Stimulated activated CD8-positive, alpha-beta memory T cell treated with anti-CD3 and anti-CD28 coated beads, Interleukin-7, amount 100 ng/mL, for 4 hours (primary cell): ENCODE measurements at regions not wholly inside any gene's neighbourhood (a gene's known extent, or its start where the extent isn't known, plus 50 kb on each side); places are given as distances from the start of the nearest gene placed in this dataset.
"Not testable (repeated sequence)": the region's sequence is repeated elsewhere in the genome, so short reads cannot be mapped to it uniquely, and the experiment has no call there.

Experiments used
- DNase-seq, 2 donors: peaks; one replicate each; pipeline ENCODE4 v3.0.0-alpha.2; 2020; ENCODE audit warnings: low read depth in 2 of 2

DNA sequence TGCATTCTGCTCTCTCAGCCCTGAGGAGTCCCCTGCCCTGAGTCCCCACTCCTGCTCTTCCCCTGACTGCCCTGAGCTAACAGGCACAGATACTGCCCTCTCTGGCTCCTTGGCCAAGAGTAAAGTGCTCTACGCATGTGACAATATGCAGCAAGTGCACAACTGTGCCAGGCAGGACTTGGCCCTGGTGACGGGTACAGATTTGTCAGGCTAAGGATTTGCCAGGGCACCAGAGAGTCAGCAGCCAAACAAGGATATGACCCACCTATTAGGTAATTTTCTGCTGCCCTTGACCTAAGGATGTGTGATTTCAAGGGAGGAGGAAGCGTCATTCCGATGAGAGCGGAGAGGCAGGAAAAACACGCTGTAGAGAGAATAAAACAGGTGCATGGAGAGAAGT lies 339.0 kb downstream of the PTPRU start:
- no peak for DNase-seq

- no peak for DNase-seq
Observed at GRCh38 chr1:29574871-29575270, 338.5 kb downstream of the PTPRU start.

- no peak for DNase-seq
Observed at GRCh38 chr1:29569971-29570634, 333.8 kb downstream of the PTPRU start.

GRCh38 chr1:29567257-29567656 lies 330.9 kb downstream of the PTPRU start:
- DNase-seq = no peak

DNA sequence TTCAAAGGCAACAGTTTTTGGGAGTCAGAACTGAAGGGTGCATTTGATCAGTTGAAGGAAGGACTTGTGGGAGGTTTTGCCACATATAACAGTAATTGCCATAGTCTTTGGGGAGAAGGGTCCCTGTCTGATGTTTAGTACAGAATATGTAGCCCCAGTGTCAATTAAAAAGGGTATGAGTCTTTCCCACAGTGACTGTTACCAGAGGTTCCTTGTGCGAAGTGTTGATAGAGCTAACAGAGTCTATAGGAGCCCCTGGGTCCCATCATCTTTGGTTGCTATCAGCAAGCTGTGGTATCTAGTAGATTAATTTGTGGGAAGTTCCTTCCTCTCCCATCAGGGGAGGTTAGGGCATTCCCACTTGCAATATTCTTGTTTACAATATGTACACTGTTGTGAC lies 329.2 kb downstream of the PTPRU start:
- no peak for DNase-seq

DNA sequence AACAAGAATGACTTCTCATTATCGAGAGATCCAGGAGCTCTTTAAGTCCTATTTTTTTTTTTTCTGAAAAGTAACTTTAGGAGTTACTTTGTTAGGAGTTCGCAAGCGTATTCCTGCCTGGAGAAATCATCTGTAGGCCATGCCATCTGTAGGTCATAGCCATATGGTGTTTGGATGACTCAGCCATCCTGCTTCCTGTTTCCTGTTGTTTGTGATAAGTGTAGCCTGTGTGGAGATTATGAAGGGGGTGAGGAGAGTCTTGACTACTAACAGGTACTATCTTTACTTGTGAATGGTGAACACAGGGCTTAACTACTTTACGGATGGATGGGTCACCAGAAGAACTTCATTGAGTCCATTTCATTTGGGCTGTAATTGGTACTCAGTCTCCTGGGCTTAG lies 327.2 kb downstream of the PTPRU start:
- no peak for DNase-seq

DNA sequence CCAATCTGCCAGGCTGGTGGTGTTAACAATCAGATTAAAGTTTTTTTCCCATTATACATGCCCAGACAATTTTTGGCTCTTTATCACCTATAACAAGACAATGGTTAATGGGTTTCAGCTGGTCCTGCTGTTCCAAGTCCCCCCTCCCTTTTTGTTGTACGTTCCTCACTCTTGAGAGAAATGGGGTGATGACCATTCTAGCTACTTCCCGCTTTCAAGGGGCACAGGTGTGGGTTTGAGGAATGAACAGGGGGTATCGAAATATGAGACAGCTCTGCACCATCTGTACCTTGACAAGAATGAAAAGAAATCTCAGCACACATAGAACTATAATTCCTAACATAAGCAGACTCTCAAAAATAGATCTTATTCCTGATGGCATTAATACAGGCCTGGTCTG lies 326.8 kb downstream of the PTPRU start:
- no peak for DNase-seq

DNA sequence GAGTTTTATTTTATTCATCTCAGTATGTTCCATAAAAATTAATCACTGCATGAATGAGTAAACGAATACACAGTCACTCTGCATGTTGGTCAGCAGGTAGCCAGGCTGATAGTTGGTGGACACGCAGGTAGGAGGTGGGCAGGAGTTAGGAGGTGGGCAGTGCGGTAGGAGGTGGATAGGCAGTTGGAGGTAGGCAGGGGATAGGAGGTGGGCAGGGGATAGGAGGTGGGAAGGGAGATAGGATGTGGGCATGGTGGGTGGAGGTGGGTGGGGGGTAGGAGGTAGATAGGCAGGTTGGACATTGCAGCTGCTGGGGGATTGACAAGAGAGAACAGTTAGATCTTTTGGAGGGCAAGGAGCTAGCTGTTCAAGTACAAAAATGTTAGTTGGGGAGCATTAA lies 322.7 kb downstream of the PTPRU start:
- DNase-seq = no peak

DNA sequence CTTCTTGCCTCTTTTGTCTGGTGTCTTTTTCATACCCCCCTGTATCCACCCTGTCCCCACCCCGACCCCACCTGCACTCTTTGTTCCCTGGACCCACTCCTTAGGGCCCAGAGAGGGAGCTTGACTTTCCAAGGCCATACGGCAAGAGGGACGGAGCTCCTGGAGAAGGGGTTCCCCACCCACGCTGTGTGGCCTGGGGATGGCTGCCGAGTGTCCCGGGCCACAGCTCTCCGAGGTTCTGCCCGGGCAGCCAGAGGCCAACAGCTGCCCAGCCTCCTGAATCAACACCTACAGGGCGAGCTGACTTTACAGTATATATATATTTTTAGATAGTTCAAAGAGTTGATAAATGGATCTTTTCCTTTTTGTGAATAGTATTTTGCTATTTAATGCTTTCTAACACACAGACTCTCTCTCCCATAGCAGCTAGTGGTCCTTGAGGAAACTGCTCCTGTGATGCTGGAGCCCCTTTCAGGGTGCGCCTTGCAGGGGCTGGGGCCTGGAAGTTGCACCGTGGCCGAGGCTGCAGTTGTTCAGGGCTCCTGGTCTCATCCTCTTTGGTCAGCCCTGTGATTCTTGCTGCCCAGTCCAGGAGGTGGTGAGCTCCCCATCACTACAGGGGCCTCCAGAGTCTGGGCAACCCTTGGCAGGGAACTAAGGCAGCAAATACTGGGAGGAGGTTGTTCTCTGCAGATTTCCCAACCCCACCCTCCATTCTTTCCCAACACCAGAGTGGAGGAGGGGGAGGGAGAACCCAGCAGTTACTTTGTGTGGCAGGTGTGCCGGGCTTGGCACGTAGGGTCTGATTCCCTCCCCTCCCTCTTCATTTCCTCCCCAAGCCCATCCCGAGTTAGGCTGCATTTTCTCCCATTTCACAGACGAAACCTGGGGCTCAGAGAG lies 321.6 kb downstream of the PTPRU start:
- DNase-seq = no peak

DNA sequence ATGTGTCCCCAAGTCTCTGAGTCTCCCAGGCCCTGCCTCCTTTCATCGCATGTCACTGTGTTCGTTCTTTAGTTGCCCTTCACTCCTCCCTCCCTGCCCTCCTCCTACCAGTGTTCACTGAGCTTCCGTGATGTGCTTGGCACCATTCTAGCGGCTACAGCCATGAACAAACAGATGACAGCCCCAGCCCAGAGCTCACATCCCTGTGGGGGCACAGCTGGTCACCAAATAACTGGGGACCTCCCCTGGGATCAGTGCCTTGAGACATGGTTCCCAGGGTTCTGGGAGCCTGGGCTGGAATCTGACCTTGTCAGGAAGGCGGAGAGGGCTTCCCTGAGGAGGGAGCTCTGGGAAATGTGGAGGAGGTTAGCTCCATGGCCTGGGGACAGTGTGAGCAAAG lies 320.7 kb downstream of the PTPRU start:
- no peak for DNase-seq

GRCh38 chr1:29556657-29557056 lies 320.3 kb downstream of the PTPRU start:
- no peak for DNase-seq

DNA sequence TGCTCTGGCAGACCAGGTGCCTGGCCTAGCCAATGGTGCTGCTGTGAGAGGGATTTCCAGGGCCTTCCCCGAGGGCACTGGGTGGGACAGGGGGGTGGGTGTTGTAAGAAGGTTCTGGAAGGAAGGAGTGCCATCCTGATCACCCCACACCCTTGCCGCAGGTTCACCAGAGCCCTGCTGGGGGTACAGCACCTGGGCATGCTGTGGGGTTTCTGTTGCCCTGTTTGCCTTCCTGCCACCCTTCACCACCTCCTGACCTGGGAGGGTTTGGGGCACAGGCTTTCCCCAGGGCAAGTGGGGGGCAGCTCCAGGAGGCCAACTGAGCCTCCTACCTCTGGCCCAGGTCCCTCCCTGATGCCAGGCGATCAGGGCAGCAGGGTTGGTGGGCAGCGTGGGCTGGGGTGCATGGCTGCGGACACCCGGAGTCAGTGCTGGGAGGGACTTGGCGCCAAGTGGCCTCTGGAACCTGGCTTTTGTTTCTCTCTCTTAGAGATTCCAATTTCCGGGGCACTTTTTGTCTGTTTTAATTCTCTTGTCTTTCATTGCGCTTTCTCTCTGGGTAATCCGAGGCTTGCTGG lies 318.8 kb downstream of the PTPRU start:
- DNase-seq = no peak

DNA sequence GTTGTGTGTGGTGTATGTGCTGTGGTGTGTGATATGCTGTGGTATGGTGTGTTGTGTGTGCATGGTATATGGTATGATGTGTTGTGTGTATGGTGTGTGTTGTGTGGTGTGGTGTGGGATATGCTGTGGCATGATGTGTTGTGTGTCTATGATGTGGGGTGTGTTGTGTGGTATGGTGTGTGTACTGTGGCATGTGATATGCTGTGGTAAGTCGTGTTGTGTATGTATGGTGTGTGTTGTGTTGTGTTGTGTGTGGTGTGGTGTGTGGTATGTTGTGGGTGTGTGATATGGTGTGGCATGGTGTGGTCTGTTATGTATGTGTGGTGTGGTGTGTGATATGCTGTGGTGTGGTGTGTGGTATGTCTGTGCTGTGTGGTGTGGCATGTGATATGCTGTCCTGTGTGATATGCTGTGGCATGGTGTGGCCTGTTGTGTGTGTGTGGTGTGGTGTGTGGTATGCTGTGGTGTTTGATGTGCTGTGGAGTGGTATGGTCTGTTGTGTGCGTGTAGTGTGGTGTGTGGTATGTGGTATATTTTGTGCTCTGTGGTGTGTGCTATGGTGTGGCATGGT lies 318.0 kb downstream of the PTPRU start:
- DNase-seq = no peak

DNA sequence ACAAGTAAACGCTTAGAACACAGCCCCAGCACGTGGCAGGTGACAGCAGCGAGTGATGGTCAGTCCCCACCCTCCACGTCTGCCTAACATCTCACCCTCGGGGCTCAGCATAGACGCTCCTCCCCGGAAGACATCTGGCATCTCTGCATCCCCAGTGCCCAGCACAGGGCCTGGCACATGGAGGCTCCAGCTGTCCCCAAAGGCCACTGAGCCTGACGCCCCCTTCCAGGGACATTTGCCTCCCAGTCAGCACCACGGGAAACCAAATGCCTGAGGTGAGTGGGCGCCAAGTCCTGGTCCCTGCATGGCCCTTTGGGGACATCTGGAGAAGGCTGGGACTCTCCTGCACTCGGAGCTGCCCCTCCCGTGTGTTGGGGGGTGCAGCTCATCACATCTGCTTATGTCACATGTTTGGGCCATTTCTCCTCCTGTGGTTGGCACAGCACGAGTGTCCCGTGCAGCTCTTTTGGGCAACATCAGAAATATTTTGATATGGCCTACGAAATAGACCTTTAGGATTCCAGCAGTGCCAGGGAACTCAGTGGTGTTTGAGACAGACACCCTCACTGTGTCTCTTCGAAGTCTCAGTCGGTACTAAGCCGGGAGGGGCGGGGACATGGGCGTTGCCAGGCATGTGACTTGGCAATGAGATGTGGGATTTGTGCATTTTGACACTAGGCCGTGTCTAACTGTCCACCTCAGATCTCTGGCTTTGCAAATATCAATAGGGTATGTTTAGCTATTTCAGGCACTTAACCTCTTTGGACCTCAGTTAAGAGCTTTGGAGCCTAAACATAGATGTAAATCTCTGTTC lies 315.0 kb downstream of the PTPRU start:
- DNase-seq = no peak

DNA sequence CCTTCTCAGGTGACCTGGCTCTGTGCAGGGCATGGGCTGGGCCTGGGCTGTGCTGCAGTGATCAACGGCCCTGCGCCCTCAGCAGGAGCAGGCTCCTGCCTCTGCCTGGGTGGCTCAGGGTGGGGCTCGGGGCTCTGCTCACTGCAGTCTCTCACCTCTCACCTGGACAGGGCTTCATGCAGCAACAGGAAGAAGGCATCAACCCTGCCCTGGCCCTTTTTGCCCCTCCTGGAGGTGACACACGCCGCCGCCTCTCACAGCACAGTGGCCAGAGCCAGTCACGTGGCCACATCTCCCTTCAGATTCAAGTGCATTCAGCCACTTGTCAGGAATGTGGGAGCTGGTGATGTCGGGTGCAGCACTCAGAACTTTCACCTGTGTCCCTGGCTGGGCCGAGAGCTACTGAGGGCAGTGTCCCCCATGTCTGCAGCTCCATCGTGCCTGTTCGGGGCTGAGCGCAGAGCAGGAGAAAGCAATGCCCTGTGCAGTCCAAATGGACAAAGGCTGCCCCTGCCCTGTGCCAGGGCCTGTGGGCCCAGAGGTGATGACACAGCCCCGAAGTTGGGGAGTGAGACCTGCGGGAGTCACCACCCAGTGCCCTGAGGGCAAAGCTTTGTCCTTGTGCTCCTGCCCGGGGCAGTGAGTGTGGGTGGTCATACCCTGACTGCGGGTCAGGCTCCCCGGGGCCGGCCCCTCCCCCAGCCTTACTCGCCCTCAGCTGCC lies 314.0 kb downstream of the PTPRU start:
- DNase-seq = no peak

- DNase-seq = not testable (repeated sequence)
Observed at GRCh38 chr1:29549728-29550118, 313.4 kb downstream of the PTPRU start.

- DNase-seq = no peak
Observed at GRCh38 chr1:29549001-29549400, 312.7 kb downstream of the PTPRU start.

DNA sequence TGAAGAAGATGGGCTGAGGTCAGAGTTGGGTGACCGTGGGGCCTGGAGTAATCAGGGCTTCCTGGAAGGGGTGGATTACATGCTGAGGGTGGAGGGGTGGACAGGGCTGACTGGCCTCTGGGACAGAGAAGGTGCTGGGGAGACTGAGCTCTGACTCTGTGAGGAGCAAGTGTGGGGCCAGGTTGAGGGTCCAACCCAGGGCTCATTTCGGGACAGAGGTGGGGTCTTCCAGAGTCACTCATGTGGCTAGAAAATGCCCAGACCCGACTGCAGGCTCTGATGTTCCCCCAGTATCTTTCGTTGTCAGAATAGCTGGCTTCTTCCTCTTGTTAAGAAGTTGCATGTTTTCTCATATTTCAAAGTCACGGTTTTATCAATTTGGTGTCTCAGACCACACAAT lies 311.8 kb downstream of the PTPRU start:
- no peak for DNase-seq

DNA sequence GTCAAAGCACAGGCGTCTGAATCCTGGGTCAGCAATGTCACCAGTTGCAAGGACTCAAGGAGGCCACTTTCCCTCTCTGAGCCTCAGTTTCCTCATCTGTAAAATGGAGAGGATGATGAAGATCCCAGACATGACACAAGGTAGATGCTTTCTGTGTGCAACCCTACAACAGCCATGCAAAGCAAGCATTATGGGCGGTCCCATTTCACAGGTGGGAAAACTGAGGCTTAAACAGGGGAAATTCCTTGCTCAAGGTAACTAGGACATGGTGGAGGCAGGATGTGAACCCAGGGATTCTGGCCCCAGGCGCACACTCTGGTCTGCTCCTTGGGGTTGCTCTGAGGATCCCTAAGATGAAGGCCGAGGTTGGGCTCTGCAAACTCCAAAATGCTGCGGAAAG lies 311.0 kb downstream of the PTPRU start:
- DNase-seq = no peak

DNA sequence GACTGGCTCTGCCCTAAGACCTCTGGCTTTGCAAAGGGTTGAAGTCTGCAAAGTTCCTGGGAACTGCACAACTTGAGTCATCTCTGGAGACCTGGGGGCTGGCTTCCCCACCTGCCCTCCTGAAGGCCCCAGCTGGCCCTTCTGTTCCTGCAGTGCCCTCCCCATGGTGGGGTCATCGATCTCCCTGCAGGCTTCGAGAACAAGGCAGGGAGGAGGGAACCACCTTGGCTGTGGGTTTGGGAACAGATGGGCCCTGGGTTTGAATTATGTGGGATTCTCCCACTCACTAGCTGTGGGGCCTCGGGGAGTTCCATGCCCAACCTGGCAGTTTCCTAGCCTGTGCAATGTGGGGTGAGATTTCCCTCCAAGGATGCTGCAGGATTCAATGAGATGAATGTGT lies 310.2 kb downstream of the PTPRU start:
- no peak for DNase-seq

- no peak for DNase-seq
Observed at GRCh38 chr1:29544406-29544805, 308.1 kb downstream of the PTPRU start.
